ENCODE measurements at regions not wholly inside any gene's neighbourhood (a gene's known extent, or its start where the extent isn't known, plus 50 kb on each side); places are given as distances from the start of the nearest gene placed in this dataset.

GRCh38 chr11:104823657-104824056, 74.6 kb downstream of the CASP12 start:
- TF ChIP-seq CTCF (IDR thresholded peaks at IDR 0.05) (no peak), POLR2A (IDR thresholded peaks at IDR 0.05) (no peak)
